Iris pigment epithelial cell (primary cell): ENCODE measurements at regions not wholly inside any gene's neighbourhood (a gene's known extent, or its start where the extent isn't known, plus 50 kb on each side); places are given as distances from the start of the nearest gene placed in this dataset.
"Not testable (repeated sequence)": the region's sequence is repeated elsewhere in the genome, so short reads cannot be mapped to it uniquely, and the experiment has no call there.

Source experiments
- DNase-seq: peaks from one replicate; pipeline ENCODE4 v3.0.0-alpha.2; 2011; ENCODE audit warnings: low read depth

- DNase-seq: not testable (repeated sequence)
Measured at GRCh38 chr1:143778178-143778577, 193.6 kb downstream of the FAM72C start.

GRCh38 chr1:143764831-143765230, 207.0 kb downstream of the FAM72C start:
- not testable (repeated sequence) for DNase-seq

- not testable (repeated sequence) for DNase-seq
Measured at GRCh38 chr1:143760366-143760765, 211.4 kb downstream of the FAM72C start.

GRCh38 chr1:143755961-143756360, 215.8 kb downstream of the FAM72C start:
- not testable (repeated sequence) for DNase-seq

GRCh38 chr1:143748906-143749305, 222.9 kb downstream of the FAM72C start:
- DNase-seq: no peak

GRCh38 chr1:143736562-143736961, 235.2 kb downstream of the FAM72C start:
- no peak for DNase-seq

- no peak for DNase-seq
Measured at GRCh38 chr1:143735764-143736461, 235.9 kb downstream of the FAM72C start.

GRCh38 chr1:143734261-143734660, 237.5 kb downstream of the FAM72C start:
- DNase-seq: not testable (repeated sequence)

GRCh38 chr1:143730890-143731289, 240.9 kb downstream of the FAM72C start:
- DNase-seq: not testable (repeated sequence)

GRCh38 chr1:143729449-143730111, 242.2 kb downstream of the FAM72C start:
- DNase-seq: peak; percentile 9

GRCh38 chr1:143728802-143729448, 242.9 kb downstream of the FAM72C start:
- not testable (repeated sequence) for DNase-seq

- DNase-seq: no peak
Measured at GRCh38 chr1:143727263-143727662, 244.5 kb downstream of the FAM72C start.

- no peak for DNase-seq
Measured at GRCh38 chr1:143721024-143721373, 250.8 kb downstream of the FAM72C start.

GRCh38 chr1:143720087-143721023, 251.4 kb downstream of the FAM72C start:
- DNase-seq: no peak

GRCh38 chr1:143718524-143718923, 253.3 kb downstream of the FAM72C start:
- DNase-seq: no peak

GRCh38 chr1:143718021-143718420, 253.8 kb downstream of the FAM72C start:
- DNase-seq: no peak

GRCh38 chr1:143717434-143717833, 254.4 kb downstream of the FAM72C start:
- DNase-seq: no peak

GRCh38 chr1:143714913-143715312, 256.9 kb downstream of the FAM72C start:
- not testable (repeated sequence) for DNase-seq

GRCh38 chr1:143709606-143710259, 262.1 kb downstream of the FAM72C start:
- not testable (repeated sequence) for DNase-seq

GRCh38 chr1:143702739-143703138, 269.0 kb downstream of the FAM72C start:
- DNase-seq: not testable (repeated sequence)

GRCh38 chr1:143699731-143700130, 272.1 kb downstream of the FAM72C start:
- DNase-seq: no peak
